HG03103 (cell line): ENCODE measurements at regions not wholly inside any gene's neighbourhood (a gene's known extent, or its start where the extent isn't known, plus 50 kb on each side); places are given as distances from the start of the nearest gene placed in this dataset.
"Not testable (repeated sequence)": the region's sequence is repeated elsewhere in the genome, so short reads cannot be mapped to it uniquely, and the experiment has no call there.

Experiments
- ATAC-seq: cut with Tn5 transposase; IDR thresholded peaks from one replicate; pipeline ENCODE4 v1.9.1; 2021; ENCODE audit warnings: low read depth; ENCODE audit not compliant: unreplicated experiment

GRCh38 chr12:126944684-126945083 lies 1322.3 kb upstream of the TMEM132C start:
- no peak for ATAC-seq

GRCh38 chr12:126946958-126947357 lies 1320.0 kb upstream of the TMEM132C start:
- not testable (repeated sequence) for ATAC-seq

GRCh38 chr12:126949558-126949957 lies 1317.4 kb upstream of the TMEM132C start:
- no peak for ATAC-seq

- ATAC-seq = no peak
Observed at GRCh38 chr12:126950266-126950665, 1316.7 kb upstream of the TMEM132C start.

- no peak for ATAC-seq
Observed at GRCh38 chr12:126952096-126953007, 1314.6 kb upstream of the TMEM132C start.

- no peak for ATAC-seq
Observed at GRCh38 chr12:126953365-126953889, 1313.5 kb upstream of the TMEM132C start.

GRCh38 chr12:126960221-126960620 lies 1306.7 kb upstream of the TMEM132C start:
- no peak for ATAC-seq

GRCh38 chr12:126960709-126961108 lies 1306.3 kb upstream of the TMEM132C start:
- no peak for ATAC-seq

- ATAC-seq = no peak
Observed at GRCh38 chr12:126963825-126964224, 1303.1 kb upstream of the TMEM132C start.

GRCh38 chr12:126966498-126966897 lies 1300.5 kb upstream of the TMEM132C start:
- ATAC-seq = no peak

GRCh38 chr12:126967152-126967551 lies 1299.8 kb upstream of the TMEM132C start:
- ATAC-seq = no peak

- no peak for ATAC-seq
Observed at GRCh38 chr12:126974779-126975178, 1292.2 kb upstream of the TMEM132C start.

- no peak for ATAC-seq
Observed at GRCh38 chr12:126976579-126976978, 1290.4 kb upstream of the TMEM132C start.

GRCh38 chr12:126979564-126979963 lies 1287.4 kb upstream of the TMEM132C start:
- not testable (repeated sequence) for ATAC-seq

GRCh38 chr12:126982707-126983106 lies 1284.3 kb upstream of the TMEM132C start:
- no peak for ATAC-seq

GRCh38 chr12:126983735-126984134 lies 1283.2 kb upstream of the TMEM132C start:
- not testable (repeated sequence) for ATAC-seq

- ATAC-seq = not testable (repeated sequence)
Observed at GRCh38 chr12:126985663-126986062, 1281.3 kb upstream of the TMEM132C start.

GRCh38 chr12:126989532-126989931 lies 1277.4 kb upstream of the TMEM132C start:
- no peak for ATAC-seq

- ATAC-seq = no peak
Observed at GRCh38 chr12:126993898-126994297, 1273.1 kb upstream of the TMEM132C start.

GRCh38 chr12:126994599-126994998 lies 1272.4 kb upstream of the TMEM132C start:
- ATAC-seq = no peak

- no peak for ATAC-seq
Observed at GRCh38 chr12:126998031-126998430, 1268.9 kb upstream of the TMEM132C start.

- ATAC-seq = no peak
Observed at GRCh38 chr12:126998747-126999285, 1268.2 kb upstream of the TMEM132C start.
